ENCODE measurements at regions not wholly inside any gene's neighbourhood (a gene's known extent, or its start where the extent isn't known, plus 50 kb on each side); places are given as distances from the start of the nearest gene placed in this dataset.
"Not testable (repeated sequence)": the region's sequence is repeated elsewhere in the genome, so short reads cannot be mapped to it uniquely, and the experiment has no call there.

DNA sequence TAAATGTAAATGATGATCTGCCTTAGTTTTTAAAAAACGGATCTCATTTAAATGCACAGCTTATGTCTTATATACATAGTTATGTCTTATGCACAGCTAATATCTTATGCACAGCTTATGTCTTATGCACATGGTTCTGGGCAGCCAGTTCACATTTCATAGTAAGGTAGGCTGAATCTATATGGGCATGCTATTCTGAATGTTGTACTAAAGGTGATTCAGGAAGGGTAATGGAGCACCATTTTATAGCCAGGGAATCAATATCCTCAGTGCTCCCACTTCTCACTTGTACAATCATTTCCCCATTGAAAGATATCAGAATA, 77.9 kb upstream of the MID1 start:
- FAIRE-seq (peak; percentile 84), DNase-seq (ENCODE audit: low read depth) (no peak)
- H3K9me3 Mint-ChIP-seq (ENCODE audit: unreplicated experiment): no peaks in the 10 kb centered on the region
- no peak overlapping the region for H3K27ac Mint-ChIP-seq (ENCODE audit: unreplicated experiment)
- H3K79me2 ChIP-seq (ENCODE audit: insufficient read depth, low read length): no peaks in the 10 kb centered on the region
- no peak overlapping the region for H3K9ac ChIP-seq (ENCODE audit: low read length)
- H3K36me3 Mint-ChIP-seq (ENCODE audit: low read depth, unreplicated experiment): no peaks in the 10 kb centered on the region
- H3K4me1 Mint-ChIP-seq (ENCODE audit: low read depth, unreplicated experiment): no peaks in the 10 kb centered on the region
- no peak overlapping the region for H3K27ac ChIP-seq (ENCODE audit: low read depth, low read length)
- H3K27me3 Mint-ChIP-seq (ENCODE audit: low read depth, unreplicated experiment): no peaks in the 10 kb centered on the region
- H3K4me3 ChIP-seq (ENCODE audit: insufficient read depth, low read depth, low read length): no peak overlapping the region
- no peak overlapping the region for H3K4me3 Mint-ChIP-seq (ENCODE audit: unreplicated experiment)
- no peaks in the 10 kb centered on the region for H3K4me1 ChIP-seq (ENCODE audit: insufficient read depth, low read length)
- H3K27me3 ChIP-seq (ENCODE audit: insufficient read depth, low read length): no peaks in the 10 kb centered on the region
- no peak for TF ChIP-seq EZH2 (IDR thresholded peaks at IDR 0.05; ENCODE audit: insufficient read depth, low read length)
- TF ChIP-seq, protein P1, sequence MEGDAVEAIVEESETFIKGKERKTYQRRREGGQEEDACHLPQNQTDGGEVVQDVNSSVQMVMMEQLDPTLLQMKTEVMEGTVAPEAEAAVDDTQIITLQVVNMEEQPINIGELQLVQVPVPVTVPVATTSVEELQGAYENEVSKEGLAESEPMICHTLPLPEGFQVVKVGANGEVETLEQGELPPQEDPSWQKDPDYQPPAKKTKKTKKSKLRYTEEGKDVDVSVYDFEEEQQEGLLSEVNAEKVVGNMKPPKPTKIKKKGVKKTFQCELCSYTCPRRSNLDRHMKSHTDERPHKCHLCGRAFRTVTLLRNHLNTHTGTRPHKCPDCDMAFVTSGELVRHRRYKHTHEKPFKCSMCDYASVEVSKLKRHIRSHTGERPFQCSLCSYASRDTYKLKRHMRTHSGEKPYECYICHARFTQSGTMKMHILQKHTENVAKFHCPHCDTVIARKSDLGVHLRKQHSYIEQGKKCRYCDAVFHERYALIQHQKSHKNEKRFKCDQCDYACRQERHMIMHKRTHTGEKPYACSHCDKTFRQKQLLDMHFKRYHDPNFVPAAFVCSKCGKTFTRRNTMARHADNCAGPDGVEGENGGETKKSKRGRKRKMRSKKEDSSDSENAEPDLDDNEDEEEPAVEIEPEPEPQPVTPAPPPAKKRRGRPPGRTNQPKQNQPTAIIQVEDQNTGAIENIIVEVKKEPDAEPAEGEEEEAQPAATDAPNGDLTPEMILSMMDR (IDR thresholded peaks at IDR 0.05; ENCODE audit: insufficient read depth, low read depth, low read length): no peak
- H3K9me3 ChIP-seq (ENCODE audit: insufficient read depth, low read depth, low read length): no peaks in the 10 kb centered on the region
- no peak overlapping the region for H3K4me2 ChIP-seq (ENCODE audit: low read length)
- no peaks in the 10 kb centered on the region for H3K36me3 ChIP-seq (ENCODE audit: insufficient read depth, low read length)
- H2AFZ ChIP-seq (ENCODE audit: low read depth, low read length): no peak overlapping the region
- H4K20me1 ChIP-seq (ENCODE audit: insufficient read depth, low read length): no peaks in the 10 kb centered on the region

DNA sequence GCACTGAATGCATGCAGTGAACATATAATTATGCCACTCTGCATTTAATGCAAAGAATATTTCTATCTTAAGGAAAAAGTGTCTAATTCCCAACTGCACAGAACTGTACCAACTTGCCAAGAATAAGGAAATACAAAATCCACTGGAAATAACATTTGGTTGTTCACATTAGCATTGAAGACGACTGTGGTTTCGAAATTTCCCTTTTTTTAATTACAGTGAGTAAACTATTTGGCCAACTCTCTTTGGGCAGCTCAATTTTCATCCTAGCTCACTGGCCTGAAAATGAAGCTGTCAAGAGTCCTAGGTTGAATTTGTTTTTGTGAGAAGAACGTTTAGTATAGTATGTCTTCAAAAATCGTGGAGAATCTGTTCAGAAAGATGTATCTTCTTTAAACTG, 81.6 kb upstream of the MID1 start:
- no peaks in the 10 kb centered on the region for H3K36me3 ChIP-seq (ENCODE audit: insufficient read depth, low read length)
- DNase-seq (ENCODE audit: low read depth) (no peak), FAIRE-seq (peak; percentile 91)
- H3K9ac ChIP-seq (ENCODE audit: low read length): no peak overlapping the region
- no peak overlapping the region for H2AFZ ChIP-seq (ENCODE audit: low read depth, low read length)
- no peaks in the 10 kb centered on the region for H3K27me3 ChIP-seq (ENCODE audit: insufficient read depth, low read length)
- no peaks in the 10 kb centered on the region for H3K27me3 Mint-ChIP-seq (ENCODE audit: low read depth, unreplicated experiment)
- H3K27ac Mint-ChIP-seq (ENCODE audit: unreplicated experiment): no peak overlapping the region
- H3K9me3 ChIP-seq (ENCODE audit: insufficient read depth, low read depth, low read length): no peaks in the 10 kb centered on the region
- H3K4me3 ChIP-seq (ENCODE audit: insufficient read depth, low read depth, low read length): no peak overlapping the region
- H3K4me1 Mint-ChIP-seq (ENCODE audit: low read depth, unreplicated experiment): no peaks in the 10 kb centered on the region
- TF ChIP-seq EZH2 (IDR thresholded peaks at IDR 0.05; ENCODE audit: insufficient read depth, low read length): no peak
- TF ChIP-seq, protein P1 (IDR thresholded peaks at IDR 0.05; ENCODE audit: insufficient read depth, low read depth, low read length): no peak
- H3K4me2 ChIP-seq (ENCODE audit: low read length): no peak overlapping the region
- H3K36me3 Mint-ChIP-seq (ENCODE audit: low read depth, unreplicated experiment): no peaks in the 10 kb centered on the region
- no peaks in the 10 kb centered on the region for H3K4me1 ChIP-seq (ENCODE audit: insufficient read depth, low read length)
- no peaks in the 10 kb centered on the region for H3K79me2 ChIP-seq (ENCODE audit: insufficient read depth, low read length)
- H3K9me3 Mint-ChIP-seq (ENCODE audit: unreplicated experiment): no peaks in the 10 kb centered on the region
- no peak overlapping the region for H3K4me3 Mint-ChIP-seq (ENCODE audit: unreplicated experiment)
- no peak overlapping the region for H3K27ac ChIP-seq (ENCODE audit: low read depth, low read length)
- no peaks in the 10 kb centered on the region for H4K20me1 ChIP-seq (ENCODE audit: insufficient read depth, low read length)

DNA sequence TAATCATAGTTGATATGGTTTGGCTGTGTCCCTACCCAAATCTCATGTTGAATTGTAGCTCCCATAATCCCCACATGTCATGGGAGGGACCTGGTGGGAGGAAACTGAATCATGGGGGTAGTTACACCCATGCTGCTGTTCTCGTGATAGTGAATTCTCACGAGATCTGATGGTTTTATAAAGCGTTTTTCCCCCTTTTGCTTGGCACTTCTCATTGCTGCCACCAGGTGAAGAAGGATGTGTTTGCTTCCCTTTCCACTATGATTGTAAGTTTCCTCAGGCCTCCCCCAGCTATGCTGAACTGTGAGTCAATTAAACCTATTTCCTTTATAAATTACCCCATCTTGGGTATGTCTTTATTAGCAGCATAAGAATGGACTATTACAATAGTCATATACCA, 86.0 kb upstream of the MID1 start:
- H3K4me3 Mint-ChIP-seq (ENCODE audit: unreplicated experiment); H3K9me3 ChIP-seq (ENCODE audit: insufficient read depth, low read depth, low read length); H3K4me1 Mint-ChIP-seq (ENCODE audit: low read depth, unreplicated experiment); DNase-seq (ENCODE audit: low read depth); FAIRE-seq; H3K4me3 ChIP-seq (ENCODE audit: insufficient read depth, low read depth, low read length); H3K36me3 Mint-ChIP-seq (ENCODE audit: low read depth, unreplicated experiment); H3K36me3 ChIP-seq (ENCODE audit: insufficient read depth, low read length); H4K20me1 ChIP-seq (ENCODE audit: insufficient read depth, low read length); H3K4me1 ChIP-seq (ENCODE audit: insufficient read depth, low read length); H3K27ac ChIP-seq (ENCODE audit: low read depth, low read length); H3K27me3 Mint-ChIP-seq (ENCODE audit: low read depth, unreplicated experiment); H3K27ac Mint-ChIP-seq (ENCODE audit: unreplicated experiment); H3K4me2 ChIP-seq (ENCODE audit: low read length); H3K27me3 ChIP-seq (ENCODE audit: insufficient read depth, low read length); H3K9me3 Mint-ChIP-seq (ENCODE audit: unreplicated experiment); H3K9ac ChIP-seq (ENCODE audit: low read length); H3K79me2 ChIP-seq (ENCODE audit: insufficient read depth, low read length); H2AFZ ChIP-seq (ENCODE audit: low read depth, low read length): not testable (repeated sequence)

Measured in astrocyte (in vitro differentiated cells and primary cell).